Endothelial cell of umbilical vein (primary cell): ENCODE measurements at regions not wholly inside any gene's neighbourhood (a gene's known extent, or its start where the extent isn't known, plus 50 kb on each side); places are given as distances from the start of the nearest gene placed in this dataset.

ENCODE experiments used
- FOS ChIP-seq: IDR thresholded peaks from 2 replicates; pipeline ENCODE4 v1.6.1; 2011; ENCODE audit warnings: mild to moderate bottlenecking, low read length, moderate library complexity, borderline replicate concordance; ENCODE audit not compliant: insufficient read depth
- GATA2 ChIP-seq: IDR thresholded peaks from 2 replicates; pipeline ENCODE4 v1.7.0; 2011; ENCODE audit warnings: low read depth, mild to moderate bottlenecking, moderate library complexity, mixed read lengths, low read length; ENCODE audit not compliant: insufficient read length, insufficient read depth
- MYC ChIP-seq: IDR thresholded peaks from one replicate; pipeline ENCODE4 v1.6.1; 2011; ENCODE audit warnings: mild to moderate bottlenecking, low read depth, low read length
- POLR2A ChIP-seq: IDR thresholded peaks from 2 replicates; pipeline ENCODE4 v1.6.1; 2012; ENCODE audit warnings: low read depth, mild to moderate bottlenecking, control low read depth, low read length
- POLR2AphosphoS5 ChIP-seq: IDR thresholded peaks from 2 replicates; pipeline ENCODE4 v1.6.1; 2012; ENCODE audit warnings: low read depth, mild to moderate bottlenecking, control low read depth, low read length, moderate library complexity; ENCODE audit not compliant: insufficient read depth
- TF ChIP-seq, protein P1 (sequence below), 2 donors: IDR thresholded peaks; 1 replicate in 1 of 2; 2 replicates in 1 of 2; pipeline ENCODE4 v1.5.1; 2011; ENCODE audit warnings: low read length in 2 of 2, mild to moderate bottlenecking in 2 of 2, moderate library complexity in 2 of 2, control low read depth in 1 of 2, inconsistent platforms in 1 of 2, low read depth in 1 of 2; ENCODE audit not compliant: insufficient read depth in 1 of 2; ENCODE audit errors: extremely low read depth in 1 of 2

DNA sequence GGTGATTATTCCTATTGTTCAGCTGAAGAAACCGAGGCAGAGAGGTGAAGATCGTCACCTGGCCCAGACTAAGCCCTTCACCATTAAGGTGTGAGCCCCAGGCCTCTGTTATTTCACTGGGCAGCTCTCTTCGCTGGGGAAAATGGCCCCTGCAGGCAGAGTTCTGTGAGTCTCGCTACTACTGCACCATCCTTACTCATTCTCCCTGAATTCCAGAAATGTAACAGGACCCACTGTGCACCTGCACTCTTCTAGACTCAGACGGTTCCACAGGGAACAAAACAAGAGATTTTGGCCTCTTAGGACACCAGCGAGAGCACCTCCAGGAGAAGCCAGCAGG, 147.7 kb upstream of the GLI2 start:
- TF ChIP-seq, protein P1, sequence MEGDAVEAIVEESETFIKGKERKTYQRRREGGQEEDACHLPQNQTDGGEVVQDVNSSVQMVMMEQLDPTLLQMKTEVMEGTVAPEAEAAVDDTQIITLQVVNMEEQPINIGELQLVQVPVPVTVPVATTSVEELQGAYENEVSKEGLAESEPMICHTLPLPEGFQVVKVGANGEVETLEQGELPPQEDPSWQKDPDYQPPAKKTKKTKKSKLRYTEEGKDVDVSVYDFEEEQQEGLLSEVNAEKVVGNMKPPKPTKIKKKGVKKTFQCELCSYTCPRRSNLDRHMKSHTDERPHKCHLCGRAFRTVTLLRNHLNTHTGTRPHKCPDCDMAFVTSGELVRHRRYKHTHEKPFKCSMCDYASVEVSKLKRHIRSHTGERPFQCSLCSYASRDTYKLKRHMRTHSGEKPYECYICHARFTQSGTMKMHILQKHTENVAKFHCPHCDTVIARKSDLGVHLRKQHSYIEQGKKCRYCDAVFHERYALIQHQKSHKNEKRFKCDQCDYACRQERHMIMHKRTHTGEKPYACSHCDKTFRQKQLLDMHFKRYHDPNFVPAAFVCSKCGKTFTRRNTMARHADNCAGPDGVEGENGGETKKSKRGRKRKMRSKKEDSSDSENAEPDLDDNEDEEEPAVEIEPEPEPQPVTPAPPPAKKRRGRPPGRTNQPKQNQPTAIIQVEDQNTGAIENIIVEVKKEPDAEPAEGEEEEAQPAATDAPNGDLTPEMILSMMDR (IDR thresholded peaks at IDR 0.05; ENCODE audit: extremely low read depth in 1 of 2, insufficient read depth in 1 of 2, low read depth in 1 of 2, low read length in 2 of 2), result no peak
- TF ChIP-seq POLR2AphosphoS5 (no peak), POLR2A (no peak), MYC (no peak), FOS (no peak), GATA2 (no peak)
